Cardiac muscle cell (in vitro differentiated cells and primary cell): ENCODE measurements at regions not wholly inside any gene's neighbourhood (a gene's known extent, or its start where the extent isn't known, plus 50 kb on each side); places are given as distances from the start of the nearest gene placed in this dataset.
A peak's percentile ranks its signal among the peaks of the same experiment; 100 is the strongest.

Source experiments
- DNase-seq, 2 donors: peaks; one replicate each; pipeline versions ENCODE4 v3.0.0 to v3.0.0-alpha.2; 2010 to 2017; ENCODE audit warnings: low read depth in 1 of 2, low spot score in 1 of 2
- H3K27ac ChIP-seq: fragments of 200-600 bp; sonication (generic); 2 replicates; pipeline ENCODE4 v1.5.1; 2016
- H3K27me3 ChIP-seq: fragments of 200-600 bp; sonication (generic); 2 replicates; pipeline ENCODE4 v1.6.0; 2016; ENCODE audit warnings: control low read depth
- H3K36me3 ChIP-seq: fragments of 200-600 bp; sonication (generic); 2 replicates; pipeline ENCODE4 v1.5.1; 2016; ENCODE audit warnings: control low read depth
- H3K4me1 ChIP-seq: fragments of 200-600 bp; sonication (generic); 2 replicates; pipeline ENCODE4 v1.8.1; 2017; ENCODE audit warnings: low read depth, mild to moderate bottlenecking, mixed run types
- H3K4me3 ChIP-seq: fragments of 200-600 bp; sonication (generic); 2 replicates; pipeline ENCODE4 v1.5.1; 2016; ENCODE audit warnings: mild to moderate bottlenecking
- H3K9me3 ChIP-seq: fragments of 200-600 bp; sonication (generic); 2 replicates; pipeline ENCODE4 v1.5.1; 2017; ENCODE audit warnings: low read depth, mild to moderate bottlenecking, control low read depth
- TF ChIP-seq, protein P1 (sequence below): IDR thresholded peaks from 2 replicates; pipeline ENCODE4 v1.5.1; 2012; ENCODE audit warnings: low read depth, mild to moderate bottlenecking, low read length

DNA sequence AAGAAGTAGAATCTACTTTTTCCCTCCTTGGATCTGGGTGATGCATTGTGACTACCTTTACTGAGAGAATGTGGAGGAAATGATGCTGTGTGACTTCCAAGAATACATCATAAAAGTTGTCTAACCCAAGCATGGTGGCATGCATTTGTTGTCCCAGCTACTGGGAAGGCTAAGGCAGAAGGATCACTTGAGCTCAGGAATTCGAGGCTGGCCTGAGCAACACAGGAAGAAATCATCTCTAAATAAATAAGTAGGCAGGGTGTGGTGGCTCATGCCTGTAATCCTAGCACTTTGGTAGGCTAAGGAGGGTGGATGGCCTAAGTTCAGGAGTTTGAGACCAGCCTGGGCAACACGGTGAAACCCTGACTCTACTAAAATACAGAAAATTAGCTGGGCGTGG is 143.2 kb upstream of the VLDLR start:
- Histone ChIP-seq H3K9me3 (no peaks in the 10 kb centered on the region), H3K36me3 (no peaks in the 10 kb centered on the region), H3K4me3 (no peak overlapping the region), H3K27me3 (no peaks in the 10 kb centered on the region), H3K4me1 (peaks cover 15% of the 10 kb centered on the region), H3K27ac (no peak overlapping the region)
- TF ChIP-seq, protein P1, sequence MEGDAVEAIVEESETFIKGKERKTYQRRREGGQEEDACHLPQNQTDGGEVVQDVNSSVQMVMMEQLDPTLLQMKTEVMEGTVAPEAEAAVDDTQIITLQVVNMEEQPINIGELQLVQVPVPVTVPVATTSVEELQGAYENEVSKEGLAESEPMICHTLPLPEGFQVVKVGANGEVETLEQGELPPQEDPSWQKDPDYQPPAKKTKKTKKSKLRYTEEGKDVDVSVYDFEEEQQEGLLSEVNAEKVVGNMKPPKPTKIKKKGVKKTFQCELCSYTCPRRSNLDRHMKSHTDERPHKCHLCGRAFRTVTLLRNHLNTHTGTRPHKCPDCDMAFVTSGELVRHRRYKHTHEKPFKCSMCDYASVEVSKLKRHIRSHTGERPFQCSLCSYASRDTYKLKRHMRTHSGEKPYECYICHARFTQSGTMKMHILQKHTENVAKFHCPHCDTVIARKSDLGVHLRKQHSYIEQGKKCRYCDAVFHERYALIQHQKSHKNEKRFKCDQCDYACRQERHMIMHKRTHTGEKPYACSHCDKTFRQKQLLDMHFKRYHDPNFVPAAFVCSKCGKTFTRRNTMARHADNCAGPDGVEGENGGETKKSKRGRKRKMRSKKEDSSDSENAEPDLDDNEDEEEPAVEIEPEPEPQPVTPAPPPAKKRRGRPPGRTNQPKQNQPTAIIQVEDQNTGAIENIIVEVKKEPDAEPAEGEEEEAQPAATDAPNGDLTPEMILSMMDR: no peak
- DNase-seq: no peak

DNA sequence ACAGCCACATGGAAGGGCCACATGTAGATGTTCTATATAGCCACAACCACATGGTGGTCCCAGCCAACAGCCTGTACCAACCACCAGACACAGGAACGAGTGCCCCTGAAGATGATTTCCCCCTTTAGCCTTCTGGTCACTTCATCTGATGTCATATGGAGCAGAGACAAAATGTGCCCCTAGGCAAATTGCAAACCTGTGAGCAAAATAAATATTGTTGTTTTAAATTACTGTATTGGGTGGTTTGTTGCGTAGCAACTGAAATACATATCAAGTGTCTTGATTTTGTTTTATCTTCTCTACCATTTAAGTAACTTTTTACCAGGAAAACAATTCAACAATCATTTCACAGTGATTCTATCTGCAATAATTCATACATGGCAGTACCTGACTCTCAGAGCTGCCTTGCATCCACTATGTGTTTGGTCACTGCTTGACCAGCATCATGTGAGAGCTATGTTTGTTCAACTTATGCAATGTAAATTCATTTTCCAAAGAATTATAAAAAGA is 142.5 kb upstream of the VLDLR start:
- Histone ChIP-seq H3K27me3 (no peaks in the 10 kb centered on the region), H3K4me3 (no peak overlapping the region), H3K36me3 (no peaks in the 10 kb centered on the region), H3K4me1 (peaks cover 15% of the 10 kb centered on the region), H3K9me3 (no peaks in the 10 kb centered on the region), H3K27ac (no peak overlapping the region)
- TF ChIP-seq, protein P1: no peak
- DNase-seq: no peak

DNA sequence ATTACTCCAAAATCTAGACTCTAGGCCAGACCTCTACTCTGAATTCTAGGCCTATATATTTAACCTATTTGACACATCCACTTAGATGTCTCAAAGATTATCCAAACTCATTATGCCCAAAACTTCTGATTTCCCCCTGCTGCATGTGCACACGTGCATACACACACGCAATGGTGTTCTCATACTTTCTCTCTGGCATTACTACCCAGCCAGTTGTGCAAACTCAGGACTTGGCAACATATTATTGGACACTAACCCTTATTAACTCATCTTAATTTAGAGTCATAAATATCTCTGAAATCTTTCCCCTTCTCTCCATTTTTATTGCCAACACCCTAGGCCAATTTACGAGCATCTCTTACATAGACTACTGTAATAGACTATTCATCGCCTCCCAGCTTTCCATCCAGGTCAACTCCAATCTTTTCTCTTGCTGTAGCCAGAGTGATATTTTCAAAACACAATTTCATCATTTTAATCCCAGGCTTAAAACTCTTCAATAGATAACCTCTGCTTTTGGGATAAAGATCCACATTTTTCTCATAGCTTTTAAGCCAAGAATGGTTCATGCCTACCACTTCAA is 141.2 kb upstream of the VLDLR start:
- Histone ChIP-seq H3K4me3 (no peak overlapping the region), H3K36me3 (no peaks in the 10 kb centered on the region), H3K9me3 (no peaks in the 10 kb centered on the region), H3K4me1 (peaks cover 3% of the 10 kb centered on the region), H3K27me3 (no peaks in the 10 kb centered on the region), H3K27ac (no peak overlapping the region)
- TF ChIP-seq, protein P1: no peak
- no peak for DNase-seq

DNA sequence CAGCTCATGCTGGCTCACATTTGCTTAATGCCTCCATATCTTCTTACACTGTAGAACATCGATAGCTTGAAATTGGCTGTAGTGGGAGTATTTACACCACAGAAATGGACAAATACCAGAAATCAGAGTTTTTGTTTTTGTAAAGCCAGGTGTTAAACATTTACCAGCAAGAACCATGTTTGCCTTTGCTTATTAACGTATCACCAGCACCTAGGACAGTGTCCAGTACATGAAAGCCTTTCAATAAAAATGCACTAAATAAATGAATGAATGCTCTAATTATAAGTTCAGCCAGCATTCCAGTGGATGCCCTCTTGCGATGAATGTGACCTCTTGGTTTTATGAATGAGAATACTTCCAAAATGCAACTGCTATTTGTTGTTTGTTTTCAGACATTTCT is 140.4 kb upstream of the VLDLR start:
- H3K4me1 ChIP-seq: no peaks in the 10 kb centered on the region
- no peaks in the 10 kb centered on the region for H3K27me3 ChIP-seq
- no peak for DNase-seq
- no peaks in the 10 kb centered on the region for H3K9me3 ChIP-seq
- no peaks in the 10 kb centered on the region for H3K36me3 ChIP-seq
- H3K27ac ChIP-seq: no peak overlapping the region
- H3K4me3 ChIP-seq: no peak overlapping the region
- TF ChIP-seq, protein P1: no peak

DNA sequence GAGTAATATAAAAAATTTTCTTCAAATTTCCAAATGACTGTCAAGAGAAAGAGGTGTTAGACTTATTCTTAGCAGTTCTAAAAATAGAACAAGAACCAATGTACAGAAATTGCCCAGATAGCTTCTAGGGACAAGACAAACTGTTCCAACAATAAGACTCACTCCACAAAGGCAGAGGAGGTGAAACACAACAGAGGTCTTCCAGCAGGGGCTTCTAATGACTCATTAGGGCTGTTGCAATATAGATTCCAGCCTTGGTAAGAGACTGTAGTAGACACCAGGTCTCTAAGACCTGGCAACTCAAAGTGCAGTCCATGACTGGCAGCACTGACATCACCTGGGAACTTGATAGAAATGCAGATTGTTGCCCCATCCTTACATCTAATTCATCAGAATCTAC is 134.6 kb upstream of the VLDLR start:
- Histone ChIP-seq H3K4me1 (peaks cover 9% of the 10 kb centered on the region), H3K27ac (no peak overlapping the region), H3K27me3 (no peaks in the 10 kb centered on the region), H3K9me3 (no peaks in the 10 kb centered on the region), H3K36me3 (no peaks in the 10 kb centered on the region), H3K4me3 (no peak overlapping the region)
- peak in 1 of 2 donors; percentile 53 for DNase-seq
- TF ChIP-seq, protein P1: no peak
